ENCODE measurements at regions not wholly inside any gene's neighbourhood (a gene's known extent, or its start where the extent isn't known, plus 50 kb on each side); places are given as distances from the start of the nearest gene placed in this dataset.

DNA sequence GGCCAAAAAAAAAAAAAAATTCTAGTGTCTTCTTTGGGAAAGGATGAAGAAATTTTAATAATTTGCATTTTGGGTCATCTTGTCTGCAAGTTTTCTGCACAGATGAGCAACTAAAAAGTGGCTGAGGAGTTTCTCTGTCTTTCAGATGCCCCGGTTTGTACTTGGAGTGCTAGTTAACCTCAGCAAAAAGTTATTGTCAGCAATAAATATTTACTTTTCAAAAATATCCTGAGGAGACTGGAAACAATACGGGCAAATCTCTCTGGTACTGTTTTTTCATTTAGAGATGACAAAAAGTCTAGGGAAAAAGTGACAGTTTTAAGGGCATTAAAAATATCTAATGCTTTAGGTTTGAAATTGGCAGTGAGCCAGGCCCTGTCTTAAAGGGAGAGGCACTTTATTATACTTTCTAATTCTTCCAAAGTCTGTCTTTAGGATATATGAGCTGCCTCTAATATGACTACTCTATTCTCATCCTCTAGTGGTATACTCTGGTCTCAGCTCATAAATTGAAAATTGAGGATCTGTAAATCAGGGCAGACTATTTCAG is 436.0 kb upstream of the NR2F2 start:
- Histone ChIP-seq H3K27me3 (ENCODE audit: insufficient read depth) (no peaks in the 10 kb centered on the region), H3K9ac (no peak overlapping the region), H3K9me3 (no peaks in the 10 kb centered on the region), H2AFZ (ENCODE audit: low read depth) (no peak overlapping the region), H3K4me3 (ENCODE audit: low read depth in 2 of 2, low read length in 1 of 2) (no peak overlapping the region), H3K79me2 (ENCODE audit: insufficient read depth) (no peaks in the 10 kb centered on the region), H3K36me3 (replicated peaks in 1 of 2; ENCODE audit: control insufficient read depth in 1 of 2, insufficient read depth in 2 of 2, low read length in 1 of 2) (no peaks in the 10 kb centered on the region), H4K20me1 (ENCODE audit: insufficient read depth) (no peaks in the 10 kb centered on the region), H3K4me1 (ENCODE audit: control insufficient read depth in 1 of 2, insufficient read depth in 2 of 2, low read depth in 1 of 2, low read length in 1 of 2) (no peaks in the 10 kb centered on the region; a peak in 1 of 4 replicates), H3F3A (replicated peaks; ENCODE audit: insufficient read depth) (no peaks in the 10 kb centered on the region), H3K4me2 (no peak overlapping the region), H3K27ac (ENCODE audit: low read depth in 2 of 2, low read length in 1 of 2) (no peak overlapping the region), H3K9me2 (no peaks in the 10 kb centered on the region)
- DNase-seq: no peak
- ChIA-PET POLR2A (no interaction called here), CTCF (no interaction called here)
- TF ChIP-seq MEF2A (IDR thresholded peaks at IDR 0.05; ENCODE audit: borderline replicate concordance, low read depth) (no peak), EZH2phosphoT487 (IDR thresholded peaks at IDR 0.05; ENCODE audit: borderline replicate concordance, low read depth) (no peak), JUND (IDR thresholded peaks at IDR 0.05) (no peak), TAF1 (IDR thresholded peaks at IDR 0.05; ENCODE audit: borderline replicate concordance, low read depth, low read length) (no peak), EP300 (IDR thresholded peaks at IDR 0.05; ENCODE audit: borderline replicate concordance in 1 of 2, low read depth in 1 of 2, low read length in 1 of 2) (no peak), RAD21 (IDR thresholded peaks at IDR 0.05; ENCODE audit: low read length) (no peak), RCOR1 (IDR thresholded peaks at IDR 0.05; ENCODE audit: low read length) (no peak), GATA2 (CRISPR knock-in tag; IDR thresholded peaks at IDR 0.05) (no peak), CHD2 (IDR thresholded peaks at IDR 0.05; ENCODE audit: low read length, partially characterized antibody) (no peak), RXRA (IDR thresholded peaks at IDR 0.05; ENCODE audit: borderline replicate concordance, low read depth) (no peak), TEAD4 (IDR thresholded peaks at IDR 0.05; ENCODE audit: borderline replicate concordance, insufficient read depth) (no peak)
- TF ChIP-seq, protein P1, sequence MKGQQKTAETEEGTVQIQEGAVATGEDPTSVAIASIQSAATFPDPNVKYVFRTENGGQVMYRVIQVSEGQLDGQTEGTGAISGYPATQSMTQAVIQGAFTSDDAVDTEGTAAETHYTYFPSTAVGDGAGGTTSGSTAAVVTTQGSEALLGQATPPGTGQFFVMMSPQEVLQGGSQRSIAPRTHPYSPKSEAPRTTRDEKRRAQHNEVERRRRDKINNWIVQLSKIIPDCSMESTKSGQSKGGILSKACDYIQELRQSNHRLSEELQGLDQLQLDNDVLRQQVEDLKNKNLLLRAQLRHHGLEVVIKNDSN (IDR thresholded peaks at IDR 0.05; ENCODE audit: borderline replicate concordance, low read depth): no peak
- WGBS (ENCODE audit: low lambda C conversion rate): 6% methylated on average over 2 of the region's 2 CpGs

DNA sequence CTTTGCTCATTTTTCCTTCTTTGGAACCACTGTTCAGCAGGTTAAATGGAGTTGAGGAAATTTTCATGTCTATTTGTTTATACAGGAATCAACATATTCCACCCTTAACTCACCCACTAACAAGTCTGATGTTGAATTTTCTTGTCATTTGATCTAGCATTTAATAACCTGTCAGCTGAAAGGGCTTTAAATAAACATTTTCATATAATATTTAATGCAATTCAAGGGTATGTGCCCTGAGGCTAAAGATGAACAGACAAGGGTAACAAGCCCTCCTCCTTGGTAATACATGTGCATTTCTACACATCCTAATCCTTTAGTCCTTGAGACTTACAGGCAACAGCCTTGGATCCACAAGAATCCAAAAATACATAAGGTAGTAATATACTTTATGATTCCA is 435.0 kb upstream of the NR2F2 start:
- no peaks in the 10 kb centered on the region for H3K9me3 ChIP-seq
- no peaks in the 10 kb centered on the region; a peak in 1 of 4 replicates for H3K4me1 ChIP-seq (ENCODE audit: control insufficient read depth in 1 of 2, insufficient read depth in 2 of 2, low read depth in 1 of 2, low read length in 1 of 2)
- H4K20me1 ChIP-seq (ENCODE audit: insufficient read depth): no peaks in the 10 kb centered on the region
- no peak overlapping the region for H3K4me3 ChIP-seq (ENCODE audit: low read depth in 2 of 2, low read length in 1 of 2)
- no peaks in the 10 kb centered on the region for H3K27me3 ChIP-seq (ENCODE audit: insufficient read depth)
- TF ChIP-seq EP300 (IDR thresholded peaks at IDR 0.05; ENCODE audit: borderline replicate concordance in 1 of 2, low read depth in 1 of 2, low read length in 1 of 2) (no peak), SIN3A (IDR thresholded peaks at IDR 0.05; ENCODE audit: borderline replicate concordance, low read depth, low read length) (no peak), EZH2phosphoT487 (IDR thresholded peaks at IDR 0.05; ENCODE audit: borderline replicate concordance, low read depth) (no peak), FOSL2 (IDR thresholded peaks at IDR 0.05; ENCODE audit: borderline replicate concordance, low read depth) (no peak), FOXJ3 (CRISPR knock-in tag; IDR thresholded peaks at IDR 0.05) (no peak), ELF1 (IDR thresholded peaks at IDR 0.05) (no peak), TEAD4 (IDR thresholded peaks at IDR 0.05; ENCODE audit: borderline replicate concordance, insufficient read depth) (no peak), RFX5 (IDR thresholded peaks at IDR 0.05; ENCODE audit: low read length) (no peak), MXI1 (IDR thresholded peaks at IDR 0.05; ENCODE audit: low read depth, low read length) (no peak), POLR2AphosphoS5 (IDR thresholded peaks at IDR 0.05; ENCODE audit: low read depth, low read length) (no peak), JUND (IDR thresholded peaks at IDR 0.05) (no peak), NFIC (IDR thresholded peaks at IDR 0.05; ENCODE audit: borderline replicate concordance) (no peak), GATA2 (CRISPR knock-in tag; IDR thresholded peaks at IDR 0.05) (no peak)
- TF ChIP-seq, protein P2, sequence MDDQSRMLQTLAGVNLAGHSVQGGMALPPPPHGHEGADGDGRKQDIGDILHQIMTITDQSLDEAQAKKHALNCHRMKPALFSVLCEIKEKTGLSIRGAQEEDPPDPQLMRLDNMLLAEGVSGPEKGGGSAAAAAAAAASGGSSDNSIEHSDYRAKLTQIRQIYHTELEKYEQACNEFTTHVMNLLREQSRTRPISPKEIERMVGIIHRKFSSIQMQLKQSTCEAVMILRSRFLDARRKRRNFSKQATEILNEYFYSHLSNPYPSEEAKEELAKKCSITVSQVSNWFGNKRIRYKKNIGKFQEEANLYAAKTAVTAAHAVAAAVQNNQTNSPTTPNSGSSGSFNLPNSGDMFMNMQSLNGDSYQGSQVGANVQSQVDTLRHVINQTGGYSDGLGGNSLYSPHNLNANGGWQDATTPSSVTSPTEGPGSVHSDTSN (IDR thresholded peaks at IDR 0.05): no peak
- TF ChIP-seq, protein P3, sequence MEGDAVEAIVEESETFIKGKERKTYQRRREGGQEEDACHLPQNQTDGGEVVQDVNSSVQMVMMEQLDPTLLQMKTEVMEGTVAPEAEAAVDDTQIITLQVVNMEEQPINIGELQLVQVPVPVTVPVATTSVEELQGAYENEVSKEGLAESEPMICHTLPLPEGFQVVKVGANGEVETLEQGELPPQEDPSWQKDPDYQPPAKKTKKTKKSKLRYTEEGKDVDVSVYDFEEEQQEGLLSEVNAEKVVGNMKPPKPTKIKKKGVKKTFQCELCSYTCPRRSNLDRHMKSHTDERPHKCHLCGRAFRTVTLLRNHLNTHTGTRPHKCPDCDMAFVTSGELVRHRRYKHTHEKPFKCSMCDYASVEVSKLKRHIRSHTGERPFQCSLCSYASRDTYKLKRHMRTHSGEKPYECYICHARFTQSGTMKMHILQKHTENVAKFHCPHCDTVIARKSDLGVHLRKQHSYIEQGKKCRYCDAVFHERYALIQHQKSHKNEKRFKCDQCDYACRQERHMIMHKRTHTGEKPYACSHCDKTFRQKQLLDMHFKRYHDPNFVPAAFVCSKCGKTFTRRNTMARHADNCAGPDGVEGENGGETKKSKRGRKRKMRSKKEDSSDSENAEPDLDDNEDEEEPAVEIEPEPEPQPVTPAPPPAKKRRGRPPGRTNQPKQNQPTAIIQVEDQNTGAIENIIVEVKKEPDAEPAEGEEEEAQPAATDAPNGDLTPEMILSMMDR (IDR thresholded peaks at IDR 0.05): no peak
- no peaks in the 10 kb centered on the region for H3K79me2 ChIP-seq (ENCODE audit: insufficient read depth)
- H3K27ac ChIP-seq (ENCODE audit: low read depth in 2 of 2, low read length in 1 of 2): no peak overlapping the region
- no peak overlapping the region for H2AFZ ChIP-seq (ENCODE audit: low read depth)
- ChIA-PET CTCF (no interaction called here), POLR2A (no interaction called here)
- H3K9ac ChIP-seq: no peak overlapping the region
- no peaks in the 10 kb centered on the region for H3K9me2 ChIP-seq
- DNase-seq: no peak
- H3F3A ChIP-seq (replicated peaks; ENCODE audit: insufficient read depth): no peaks in the 10 kb centered on the region
- no peak overlapping the region for H3K4me2 ChIP-seq
- no peaks in the 10 kb centered on the region for H3K36me3 ChIP-seq (replicated peaks in 1 of 2; ENCODE audit: control insufficient read depth in 1 of 2, insufficient read depth in 2 of 2, low read length in 1 of 2)
